ENCODE measurements at regions not wholly inside any gene's neighbourhood (a gene's known extent, or its start where the extent isn't known, plus 50 kb on each side); places are given as distances from the start of the nearest gene placed in this dataset.

GRCh38 chr11:106217456-106217855, 140.0 kb downstream of the AASDHPPT start:
- no peak for DNase-seq

GRCh38 chr11:106218106-106218505, 140.6 kb downstream of the AASDHPPT start:
- DNase-seq, result no peak

DNA sequence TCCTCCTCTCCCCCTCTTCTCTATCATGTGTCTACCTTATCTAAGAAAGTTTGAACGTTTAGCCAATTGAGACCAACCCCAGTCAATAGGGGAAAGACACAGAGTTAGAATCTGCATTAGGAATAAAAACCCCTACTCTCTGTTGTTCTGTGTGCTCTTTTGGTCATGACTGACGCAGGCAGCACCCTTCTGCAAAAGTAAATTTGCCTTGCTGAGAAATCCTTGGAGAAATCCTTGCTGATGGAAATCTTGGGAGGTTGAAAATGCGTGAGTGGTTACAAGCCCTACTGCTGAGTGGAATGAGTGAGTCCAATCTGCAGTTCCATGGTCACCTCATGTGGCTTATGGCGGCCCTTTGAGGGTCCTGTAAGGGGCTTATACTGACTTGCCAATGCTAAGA, 145.2 kb downstream of the AASDHPPT start:
- DNase-seq, result no peak

DNA sequence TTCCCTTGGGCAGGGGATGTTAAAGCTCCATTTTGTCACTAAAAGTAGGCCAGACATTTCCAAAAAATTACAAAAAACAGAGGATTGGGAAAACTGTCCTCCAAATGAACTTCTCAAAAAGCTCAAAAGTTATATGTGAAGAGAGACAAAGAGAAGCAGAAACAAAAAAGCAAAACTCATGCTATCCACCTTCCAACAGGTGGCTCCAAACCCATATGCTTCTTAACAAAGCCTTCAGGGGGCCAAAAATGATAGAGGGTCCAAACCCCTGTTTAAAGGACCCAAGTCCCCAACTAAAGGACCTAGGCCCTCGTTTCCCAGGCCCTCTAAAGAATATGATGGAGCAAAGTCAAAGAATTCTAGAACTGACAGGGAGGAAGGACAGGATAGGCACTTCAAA, 146.7 kb downstream of the AASDHPPT start:
- no peak for DNase-seq

DNA sequence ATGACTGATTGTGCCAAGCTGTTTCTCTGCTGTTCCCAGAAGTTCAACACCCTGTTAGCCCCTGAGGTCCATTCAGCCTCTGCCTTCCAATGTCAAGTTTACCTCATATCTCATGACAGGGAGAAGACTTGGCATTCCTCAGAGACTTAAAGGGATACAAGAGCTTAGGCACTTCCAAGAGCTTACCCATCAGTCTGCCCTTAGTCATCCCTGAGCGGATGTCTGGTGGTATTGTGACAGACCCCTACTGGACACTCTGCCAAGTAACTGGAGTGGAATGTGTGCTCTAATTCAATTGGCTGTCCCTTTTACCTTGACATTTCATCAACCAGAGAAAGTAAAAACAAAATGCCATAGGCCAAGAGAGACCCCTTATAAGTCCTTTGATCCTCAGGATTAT, 151.5 kb downstream of the AASDHPPT start:
- no peak for DNase-seq

- DNase-seq, result no peak
Measured at GRCh38 chr11:106231591-106231990, 154.1 kb downstream of the AASDHPPT start.

DNA sequence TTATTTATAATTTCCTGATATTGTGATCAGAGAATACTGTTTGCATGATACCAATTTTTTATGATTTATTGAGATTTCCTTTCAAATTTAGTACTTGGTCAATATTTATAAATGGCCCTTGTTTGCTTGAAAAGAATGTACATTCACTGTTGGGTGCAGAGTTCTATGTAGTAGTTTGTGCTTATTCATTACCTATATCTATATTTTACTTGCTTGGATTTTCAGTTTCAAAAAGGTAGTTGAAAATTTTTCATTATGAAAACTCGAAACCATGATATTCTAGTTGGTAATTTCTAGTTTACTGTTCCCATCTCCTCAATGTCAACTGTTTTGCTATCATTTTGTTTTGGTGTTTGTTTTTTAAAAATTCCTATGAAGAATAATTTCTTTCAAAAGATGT, 155.7 kb downstream of the AASDHPPT start:
- DNase-seq, result no peak

DNA sequence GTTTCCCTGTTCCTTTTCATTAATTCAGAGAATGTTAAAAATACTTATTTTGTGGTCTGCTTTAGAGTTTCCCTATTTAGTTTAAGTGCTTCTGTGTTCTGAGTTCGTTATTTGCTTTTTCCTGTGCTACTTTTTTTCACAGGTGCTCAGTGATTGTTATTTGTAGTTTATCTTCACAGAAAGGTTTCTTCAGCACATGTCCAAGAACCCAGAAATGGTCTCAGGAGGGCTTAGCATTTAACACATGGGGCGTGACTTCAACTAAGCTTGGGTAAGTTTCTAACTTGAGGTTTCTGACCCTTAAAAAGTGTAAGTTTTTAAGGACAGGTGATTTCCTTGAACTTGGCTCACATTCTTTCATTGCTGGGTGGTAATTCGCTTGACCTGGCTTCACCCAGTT, 157.3 kb downstream of the AASDHPPT start:
- DNase-seq, result no peak

DNA sequence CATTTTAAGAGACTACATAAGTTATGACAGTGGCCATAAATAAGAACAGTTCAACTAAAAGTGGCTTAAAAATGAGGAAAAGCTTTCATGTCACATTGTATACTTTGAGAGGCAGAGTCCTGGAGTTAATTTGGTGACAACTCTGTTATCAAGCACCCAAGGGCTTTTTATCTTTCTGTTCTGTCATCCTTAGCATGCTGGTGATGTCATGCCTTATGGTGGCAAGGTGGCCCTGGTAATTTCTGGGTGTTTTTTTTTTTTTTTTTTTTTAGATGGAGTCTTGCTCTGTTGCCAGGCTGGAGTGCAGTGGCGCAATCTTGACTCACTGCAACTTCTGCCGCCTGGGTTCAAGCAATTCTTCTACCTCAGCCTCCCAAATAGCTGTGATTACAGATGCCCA, 158.8 kb downstream of the AASDHPPT start:
- no peak for DNase-seq

- no peak for DNase-seq
Measured at GRCh38 chr11:106238704-106239360, 161.4 kb downstream of the AASDHPPT start.

- no peak for DNase-seq
Measured at GRCh38 chr11:106241601-106242257, 164.3 kb downstream of the AASDHPPT start.

- no peak for DNase-seq
Measured at GRCh38 chr11:106242718-106243415, 165.4 kb downstream of the AASDHPPT start.

DNA sequence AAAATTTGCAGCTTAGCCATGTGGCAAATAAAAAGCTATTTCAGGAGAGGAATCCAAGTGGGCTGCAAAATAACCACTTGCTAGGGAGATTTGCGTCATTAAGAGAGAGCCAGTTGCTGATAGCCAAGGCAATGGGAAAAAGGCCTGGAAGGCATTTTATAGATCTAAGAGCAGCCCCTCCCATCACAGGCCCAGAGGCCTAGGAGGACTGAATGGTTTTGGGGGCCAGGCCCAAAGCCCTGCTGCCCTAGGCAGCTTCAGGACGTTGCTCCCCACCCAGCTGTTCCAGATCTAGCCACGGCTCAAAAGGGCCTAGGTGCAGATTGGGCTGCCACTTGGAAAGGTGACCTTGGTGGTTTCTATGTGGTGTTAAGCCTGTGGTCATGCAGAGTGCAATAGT, 169.0 kb downstream of the AASDHPPT start:
- DNase-seq, result no peak

DNA sequence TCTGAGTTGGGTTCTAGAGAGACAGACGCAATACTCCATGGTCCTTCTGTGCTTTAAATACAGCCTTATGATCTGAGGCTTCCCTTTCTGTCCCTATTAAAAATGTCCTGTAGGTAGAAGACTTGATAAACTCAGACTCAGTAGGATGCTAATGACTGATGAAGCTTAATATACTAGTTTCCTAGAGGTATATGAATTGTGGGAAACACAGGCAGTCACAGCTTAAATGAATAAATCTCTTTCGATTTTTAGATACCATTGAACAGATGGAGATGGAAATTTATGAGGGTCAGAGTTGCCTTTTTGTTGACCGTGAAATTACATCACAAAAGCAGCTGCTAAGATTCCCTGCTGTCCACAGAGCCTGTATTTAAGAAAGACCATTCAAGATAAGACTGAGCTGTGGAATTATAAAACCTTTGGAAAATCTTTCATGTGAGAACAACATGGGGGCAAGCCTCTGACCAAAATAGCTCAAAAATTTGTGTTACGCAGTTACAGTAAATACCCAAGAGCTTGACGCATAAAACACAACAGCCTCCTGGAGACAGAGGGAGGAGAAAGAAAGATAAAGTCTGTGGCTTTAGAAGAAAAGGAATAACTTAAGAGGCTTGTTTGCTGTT, 172.3 kb downstream of the AASDHPPT start:
- DNase-seq, result no peak

DNA sequence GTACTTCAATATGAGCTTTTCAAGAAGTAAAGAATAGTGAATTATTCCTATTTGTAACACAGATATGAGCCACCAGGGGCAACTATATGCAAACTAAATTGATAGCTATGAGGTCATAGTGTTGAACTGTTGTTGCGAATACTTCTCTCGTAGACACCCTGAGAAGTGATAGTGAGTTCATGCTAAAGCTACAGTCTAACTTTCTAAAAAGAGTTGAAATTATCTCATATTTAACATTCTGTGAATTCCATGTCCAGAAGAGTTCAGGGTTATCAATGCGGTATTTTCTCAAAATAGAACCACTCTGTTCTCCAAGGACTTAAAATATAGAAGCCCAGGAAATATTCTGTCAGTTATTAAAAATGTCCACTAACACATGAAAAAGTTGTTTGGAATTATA, 185.4 kb downstream of the AASDHPPT start:
- DNase-seq, result no peak

- DNase-seq, result no peak
Measured at GRCh38 chr11:106263527-106263926, 186.1 kb downstream of the AASDHPPT start.

GRCh38 chr11:106271086-106271485, 193.6 kb downstream of the AASDHPPT start:
- DNase-seq, result no peak

DNA sequence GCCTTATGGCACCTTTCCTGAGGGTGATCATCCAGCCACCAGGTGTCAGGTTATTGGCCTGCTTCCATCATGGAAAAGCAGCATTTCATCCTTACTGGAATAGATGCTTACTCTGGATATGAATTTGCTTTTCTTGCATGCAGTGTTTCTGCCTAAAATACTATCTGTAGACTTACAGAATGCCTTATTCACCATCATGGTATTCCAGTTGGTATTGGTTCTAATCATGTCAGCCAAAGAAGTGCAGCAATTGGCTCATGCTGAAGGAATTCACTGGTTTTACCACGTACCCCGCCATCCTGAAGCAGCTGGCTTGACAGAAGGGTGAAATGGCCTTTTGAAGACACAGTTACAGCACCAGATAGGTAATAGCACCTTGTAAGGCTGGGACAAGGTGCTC, 194.2 kb downstream of the AASDHPPT start:
- DNase-seq, result no peak

GRCh38 chr11:106275151-106275550, 197.7 kb downstream of the AASDHPPT start:
- DNase-seq, result no peak

DNA sequence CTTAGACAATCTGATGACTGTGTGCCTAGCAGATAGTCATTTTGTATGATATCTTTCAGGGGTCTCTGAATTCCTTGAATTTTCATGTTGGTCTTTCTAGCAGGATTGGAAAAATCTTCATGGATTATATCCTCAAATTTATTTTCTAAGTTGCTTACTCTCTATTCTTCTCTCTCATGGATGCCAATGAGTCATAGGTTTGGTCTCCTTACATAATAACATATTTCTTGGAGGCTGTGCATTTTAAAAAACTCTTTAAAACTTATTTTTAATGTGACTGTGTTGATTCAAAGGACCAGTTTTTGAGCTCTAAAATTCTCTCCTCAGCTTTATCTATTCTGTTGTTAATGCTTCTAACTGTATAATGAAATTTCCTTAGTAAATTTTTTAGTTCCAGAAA, 198.7 kb downstream of the AASDHPPT start:
- no peak for DNase-seq

GRCh38 chr11:106276859-106277436, 199.5 kb downstream of the AASDHPPT start:
- DNase-seq, result no peak

GRCh38 chr11:106277484-106277883, 200.0 kb downstream of the AASDHPPT start:
- DNase-seq, result no peak

- no peak for DNase-seq
Measured at GRCh38 chr11:106278391-106278790, 200.9 kb downstream of the AASDHPPT start.
